HAP-1 (cell line): ENCODE measurements at regions not wholly inside any gene's neighbourhood (a gene's known extent, or its start where the extent isn't known, plus 50 kb on each side); places are given as distances from the start of the nearest gene placed in this dataset.

Source experiments
- DNase-seq, 2 experiments: peaks; one replicate each; pipeline ENCODE4 v3.0.0-alpha.2; 2016 to 2020; ENCODE audit warnings: low spot score in 2 of 2
- H3K27me3 ChIP-seq: fragments of 250-450 bp; sonication (Bioruptor Pico); 2 replicates; pipeline ENCODE4 v1.5.1; 2020; ENCODE audit warnings: low read depth, mild to moderate bottlenecking, moderate library complexity
- H3K36me3 ChIP-seq: fragments of 250-450 bp; sonication (Bioruptor Pico); replicated peaks from 2 replicates; pipeline ENCODE4 v1.5.1; 2020; ENCODE audit warnings: mild to moderate bottlenecking
- H3K4me1 ChIP-seq: fragments of 250-450 bp; sonication (Bioruptor Pico); 2 replicates; pipeline ENCODE4 v1.5.1; 2020; ENCODE audit warnings: mild to moderate bottlenecking
- H3K4me3 ChIP-seq: fragments of 250-450 bp; sonication (Bioruptor Pico); 2 replicates; pipeline ENCODE4 v1.5.1; 2020; ENCODE audit warnings: mild to moderate bottlenecking, moderate library complexity
- H3K9me3 ChIP-seq: fragments of 250-450 bp; sonication (Bioruptor Pico); 2 replicates; pipeline ENCODE4 v1.5.1; 2020; ENCODE audit warnings: mild to moderate bottlenecking, moderate library complexity
- in situ Hi-C: fragments of 300-500 bp; cut with MboI; formaldehyde crosslinking; loops from 3 replicates; pipeline ENCODE4 v1.14.3; 2020; ENCODE audit warnings: low sequenced_read_pairs, inconsistent platforms, mixed read lengths

GRCh38 chr10:1881636-1882035, 144.3 kb upstream of the ADARB2 start:
- Histone ChIP-seq H3K36me3 (no peaks in the 10 kb centered on the region), H3K4me3 (no peak overlapping the region), H3K27me3 (no peaks in the 10 kb centered on the region), H3K4me1 (no peaks in the 10 kb centered on the region), H3K9me3 (no peaks in the 10 kb centered on the region)
- in situ Hi-C loops, result no loop called here
- no peak for DNase-seq

GRCh38 chr10:1874533-1874932, 137.2 kb upstream of the ADARB2 start:
- H3K4me1 ChIP-seq, result no peaks in the 10 kb centered on the region
- H3K36me3 ChIP-seq, result no peaks in the 10 kb centered on the region
- in situ Hi-C loops, result no loop called here
- H3K27me3 ChIP-seq, result no peaks in the 10 kb centered on the region
- no peak for DNase-seq
- H3K9me3 ChIP-seq, result no peaks in the 10 kb centered on the region
- H3K4me3 ChIP-seq, result no peak overlapping the region

- in situ Hi-C loops, result no loop called here
- DNase-seq, result no peak
- no peaks in the 10 kb centered on the region for H3K27me3 ChIP-seq
- no peak overlapping the region for H3K4me3 ChIP-seq
- H3K4me1 ChIP-seq, result no peaks in the 10 kb centered on the region
- H3K36me3 ChIP-seq, result no peaks in the 10 kb centered on the region
- no peaks in the 10 kb centered on the region for H3K9me3 ChIP-seq
Measured at GRCh38 chr10:1873661-1874315, 136.5 kb upstream of the ADARB2 start.

GRCh38 chr10:1872151-1872726, 134.9 kb upstream of the ADARB2 start:
- no peaks in the 10 kb centered on the region for H3K9me3 ChIP-seq
- no peaks in the 10 kb centered on the region for H3K27me3 ChIP-seq
- no peaks in the 10 kb centered on the region for H3K4me1 ChIP-seq
- H3K36me3 ChIP-seq, result no peaks in the 10 kb centered on the region
- in situ Hi-C loops, result no loop called here
- no peak overlapping the region for H3K4me3 ChIP-seq
- no peak for DNase-seq

GRCh38 chr10:1870491-1870890, 133.2 kb upstream of the ADARB2 start:
- Histone ChIP-seq H3K27me3 (no peaks in the 10 kb centered on the region), H3K9me3 (no peaks in the 10 kb centered on the region), H3K4me3 (no peak overlapping the region), H3K4me1 (no peaks in the 10 kb centered on the region), H3K36me3 (no peaks in the 10 kb centered on the region)
- no peak for DNase-seq
- in situ Hi-C loops, result no loop called here

- H3K4me1 ChIP-seq, result no peaks in the 10 kb centered on the region
- H3K9me3 ChIP-seq, result no peaks in the 10 kb centered on the region
- no peaks in the 10 kb centered on the region for H3K36me3 ChIP-seq
- H3K4me3 ChIP-seq, result no peak overlapping the region
- in situ Hi-C loops, result no loop called here
- no peaks in the 10 kb centered on the region for H3K27me3 ChIP-seq
- no peak for DNase-seq
Measured at GRCh38 chr10:1869861-1870260, 132.5 kb upstream of the ADARB2 start.

GRCh38 chr10:1860351-1860750, 123.0 kb upstream of the ADARB2 start:
- Histone ChIP-seq H3K4me3 (no peak overlapping the region), H3K36me3 (no peaks in the 10 kb centered on the region)

GRCh38 chr10:1858547-1858946, 121.2 kb upstream of the ADARB2 start:
- H3K27me3 ChIP-seq, result no peaks in the 10 kb centered on the region
- H3K36me3 ChIP-seq, result no peaks in the 10 kb centered on the region
- in situ Hi-C loops, result no loop called here
- H3K9me3 ChIP-seq, result no peaks in the 10 kb centered on the region
- H3K4me1 ChIP-seq, result no peaks in the 10 kb centered on the region
- DNase-seq, result no peak
- H3K4me3 ChIP-seq, result no peak overlapping the region

More at GRCh38 chr10:1860351-1860750, 123.0 kb upstream of the ADARB2 start:
- H3K9me3 ChIP-seq, result no peaks in the 10 kb centered on the region
- in situ Hi-C loops, result no loop called here
- H3K27me3 ChIP-seq, result no peaks in the 10 kb centered on the region
- DNase-seq, result no peak
- H3K4me1 ChIP-seq, result no peaks in the 10 kb centered on the region

- in situ Hi-C loops, result no loop called here
- H3K27me3 ChIP-seq, result no peaks in the 10 kb centered on the region
Measured at GRCh38 chr10:1858048-1858447, 120.7 kb upstream of the ADARB2 start.

GRCh38 chr10:1855911-1856310, 118.6 kb upstream of the ADARB2 start:
- no peaks in the 10 kb centered on the region for H3K9me3 ChIP-seq
- no peak overlapping the region for H3K4me3 ChIP-seq
- H3K36me3 ChIP-seq, result no peaks in the 10 kb centered on the region
- DNase-seq, result no peak
- H3K27me3 ChIP-seq, result no peaks in the 10 kb centered on the region
- no peaks in the 10 kb centered on the region for H3K4me1 ChIP-seq
- in situ Hi-C loops, result no loop called here

More at GRCh38 chr10:1858048-1858447, 120.7 kb upstream of the ADARB2 start:
- Histone ChIP-seq H3K4me3 (no peak overlapping the region), H3K4me1 (no peaks in the 10 kb centered on the region), H3K36me3 (no peaks in the 10 kb centered on the region), H3K9me3 (no peaks in the 10 kb centered on the region)
- no peak for DNase-seq

GRCh38 chr10:1854271-1854670, 116.9 kb upstream of the ADARB2 start:
- in situ Hi-C loops, result no loop called here
- no peak for DNase-seq

GRCh38 chr10:1853801-1854200, 116.5 kb upstream of the ADARB2 start:
- no peaks in the 10 kb centered on the region for H3K4me1 ChIP-seq
- no peak for DNase-seq
- in situ Hi-C loops, result no loop called here
- no peaks in the 10 kb centered on the region for H3K27me3 ChIP-seq
- no peak overlapping the region for H3K4me3 ChIP-seq
- no peaks in the 10 kb centered on the region for H3K36me3 ChIP-seq
- no peaks in the 10 kb centered on the region for H3K9me3 ChIP-seq

More at GRCh38 chr10:1854271-1854670, 116.9 kb upstream of the ADARB2 start:
- Histone ChIP-seq H3K4me3 (no peak overlapping the region), H3K36me3 (no peaks in the 10 kb centered on the region), H3K4me1 (no peaks in the 10 kb centered on the region), H3K27me3 (no peaks in the 10 kb centered on the region), H3K9me3 (no peaks in the 10 kb centered on the region)

- no peak overlapping the region for H3K4me3 ChIP-seq
- in situ Hi-C loops, result no loop called here
- no peaks in the 10 kb centered on the region for H3K36me3 ChIP-seq
- H3K4me1 ChIP-seq, result no peaks in the 10 kb centered on the region
- no peak for DNase-seq
- no peaks in the 10 kb centered on the region for H3K9me3 ChIP-seq
- no peaks in the 10 kb centered on the region for H3K27me3 ChIP-seq
Measured at GRCh38 chr10:1852841-1853240, 115.5 kb upstream of the ADARB2 start.

GRCh38 chr10:1851762-1852161, 114.4 kb upstream of the ADARB2 start:
- Histone ChIP-seq H3K36me3 (no peaks in the 10 kb centered on the region), H3K27me3 (no peaks in the 10 kb centered on the region), H3K9me3 (no peaks in the 10 kb centered on the region), H3K4me1 (no peaks in the 10 kb centered on the region), H3K4me3 (no peak overlapping the region)
- in situ Hi-C loops, result no loop called here
- DNase-seq, result no peak
